Liver (tissue), 3 donors: ENCODE measurements at regions not wholly inside any gene's neighbourhood (a gene's known extent, or its start where the extent isn't known, plus 50 kb on each side); places are given as distances from the start of the nearest gene placed in this dataset.

ENCODE experiments used
- EGR1 ChIP-seq, 2 donors: IDR thresholded peaks; 2 replicates each; pipeline ENCODE4 v1.6.1; 2016 to 2018; ENCODE audit warnings: antibody characterized with exemption in 2 of 2, low read depth in 2 of 2
- GABPA ChIP-seq, 2 donors: IDR thresholded peaks in 1 of 2; conservative IDR thresholded peaks in 1 of 2; 2 replicates each; pipeline ENCODE4 v1.6.1; 2016; ENCODE audit warnings: antibody characterized with exemption in 2 of 2, mild to moderate bottlenecking in 1 of 2, moderate library complexity in 1 of 2
- JUND ChIP-seq, 2 donors: IDR thresholded peaks; 2 replicates each; pipeline ENCODE4 v1.6.1; 2016; ENCODE audit warnings: antibody characterized with exemption in 2 of 2
- SP1 ChIP-seq: IDR thresholded peaks from 2 replicates; pipeline ENCODE4 v1.6.1; 2018; ENCODE audit warnings: antibody characterized with exemption, mild to moderate bottlenecking
- TAF1 ChIP-seq: conservative IDR thresholded peaks from 2 replicates; pipeline ENCODE4 v1.6.1; 2016; ENCODE audit warnings: antibody characterized with exemption, mild to moderate bottlenecking
- TF ChIP-seq, protein P1 (sequence below): IDR thresholded peaks from 2 replicates; pipeline ENCODE4 v1.6.1; 2016; ENCODE audit warnings: antibody characterized with exemption
- TF ChIP-seq, protein P2 (sequence below): fragments of 150-350 bp; IDR thresholded peaks from 2 replicates; pipeline ENCODE4 v1.5.1; 2017; ENCODE audit warnings: improper control_type of control experiment, low read depth, low read length; ENCODE audit not compliant: missing input control
- TF ChIP-seq, protein P3 (sequence below): IDR thresholded peaks from 2 replicates; pipeline ENCODE4 v1.6.1; 2016; ENCODE audit warnings: antibody characterized with exemption
- TF ChIP-seq, protein P4 (sequence below): IDR thresholded peaks from 2 replicates; pipeline ENCODE4 v1.6.1; 2016; ENCODE audit warnings: antibody characterized with exemption, mild to moderate bottlenecking
- donor health status: healthy.
- donor health status: healthy.

DNA sequence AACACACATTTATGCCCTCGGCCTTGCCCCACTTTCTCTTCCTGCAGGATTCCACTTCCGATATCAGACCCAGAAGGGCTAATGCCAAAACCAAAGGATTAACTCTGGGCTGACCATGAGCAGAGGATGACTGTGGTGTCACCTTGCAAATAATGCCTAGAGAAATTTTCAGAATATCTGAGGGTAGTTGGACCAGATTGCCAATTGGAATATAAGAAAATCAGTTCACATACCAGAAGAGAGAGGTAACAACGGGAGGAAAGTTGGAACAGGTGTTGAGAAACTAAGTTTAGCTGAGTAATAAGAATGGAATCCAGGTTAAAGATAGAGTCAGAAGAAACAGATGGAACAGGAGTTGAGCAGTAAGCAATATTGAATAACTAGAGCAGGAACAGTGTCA lies 232.7 kb upstream of the UBE2E3 start:
- TF ChIP-seq SP1 (no peak), GABPA (IDR thresholded peaks at IDR 0.05 in 1 of 2, conservative IDR thresholded peaks at IDR 0.05 in 1 of 2) (no peak), JUND (IDR thresholded peaks at IDR 0.05) (no peak), EGR1 (IDR thresholded peaks at IDR 0.05; ENCODE audit: low read depth in 2 of 2) (no peak), TAF1 (no peak)
- TF ChIP-seq, protein P1, sequence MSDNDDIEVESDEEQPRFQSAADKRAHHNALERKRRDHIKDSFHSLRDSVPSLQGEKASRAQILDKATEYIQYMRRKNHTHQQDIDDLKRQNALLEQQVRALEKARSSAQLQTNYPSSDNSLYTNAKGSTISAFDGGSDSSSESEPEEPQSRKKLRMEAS: no peak
- TF ChIP-seq, protein P2, sequence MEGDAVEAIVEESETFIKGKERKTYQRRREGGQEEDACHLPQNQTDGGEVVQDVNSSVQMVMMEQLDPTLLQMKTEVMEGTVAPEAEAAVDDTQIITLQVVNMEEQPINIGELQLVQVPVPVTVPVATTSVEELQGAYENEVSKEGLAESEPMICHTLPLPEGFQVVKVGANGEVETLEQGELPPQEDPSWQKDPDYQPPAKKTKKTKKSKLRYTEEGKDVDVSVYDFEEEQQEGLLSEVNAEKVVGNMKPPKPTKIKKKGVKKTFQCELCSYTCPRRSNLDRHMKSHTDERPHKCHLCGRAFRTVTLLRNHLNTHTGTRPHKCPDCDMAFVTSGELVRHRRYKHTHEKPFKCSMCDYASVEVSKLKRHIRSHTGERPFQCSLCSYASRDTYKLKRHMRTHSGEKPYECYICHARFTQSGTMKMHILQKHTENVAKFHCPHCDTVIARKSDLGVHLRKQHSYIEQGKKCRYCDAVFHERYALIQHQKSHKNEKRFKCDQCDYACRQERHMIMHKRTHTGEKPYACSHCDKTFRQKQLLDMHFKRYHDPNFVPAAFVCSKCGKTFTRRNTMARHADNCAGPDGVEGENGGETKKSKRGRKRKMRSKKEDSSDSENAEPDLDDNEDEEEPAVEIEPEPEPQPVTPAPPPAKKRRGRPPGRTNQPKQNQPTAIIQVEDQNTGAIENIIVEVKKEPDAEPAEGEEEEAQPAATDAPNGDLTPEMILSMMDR: no peak
- TF ChIP-seq, protein P3, sequence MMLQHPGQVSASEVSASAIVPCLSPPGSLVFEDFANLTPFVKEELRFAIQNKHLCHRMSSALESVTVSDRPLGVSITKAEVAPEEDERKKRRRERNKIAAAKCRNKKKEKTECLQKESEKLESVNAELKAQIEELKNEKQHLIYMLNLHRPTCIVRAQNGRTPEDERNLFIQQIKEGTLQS: no peak
- TF ChIP-seq, protein P4, sequence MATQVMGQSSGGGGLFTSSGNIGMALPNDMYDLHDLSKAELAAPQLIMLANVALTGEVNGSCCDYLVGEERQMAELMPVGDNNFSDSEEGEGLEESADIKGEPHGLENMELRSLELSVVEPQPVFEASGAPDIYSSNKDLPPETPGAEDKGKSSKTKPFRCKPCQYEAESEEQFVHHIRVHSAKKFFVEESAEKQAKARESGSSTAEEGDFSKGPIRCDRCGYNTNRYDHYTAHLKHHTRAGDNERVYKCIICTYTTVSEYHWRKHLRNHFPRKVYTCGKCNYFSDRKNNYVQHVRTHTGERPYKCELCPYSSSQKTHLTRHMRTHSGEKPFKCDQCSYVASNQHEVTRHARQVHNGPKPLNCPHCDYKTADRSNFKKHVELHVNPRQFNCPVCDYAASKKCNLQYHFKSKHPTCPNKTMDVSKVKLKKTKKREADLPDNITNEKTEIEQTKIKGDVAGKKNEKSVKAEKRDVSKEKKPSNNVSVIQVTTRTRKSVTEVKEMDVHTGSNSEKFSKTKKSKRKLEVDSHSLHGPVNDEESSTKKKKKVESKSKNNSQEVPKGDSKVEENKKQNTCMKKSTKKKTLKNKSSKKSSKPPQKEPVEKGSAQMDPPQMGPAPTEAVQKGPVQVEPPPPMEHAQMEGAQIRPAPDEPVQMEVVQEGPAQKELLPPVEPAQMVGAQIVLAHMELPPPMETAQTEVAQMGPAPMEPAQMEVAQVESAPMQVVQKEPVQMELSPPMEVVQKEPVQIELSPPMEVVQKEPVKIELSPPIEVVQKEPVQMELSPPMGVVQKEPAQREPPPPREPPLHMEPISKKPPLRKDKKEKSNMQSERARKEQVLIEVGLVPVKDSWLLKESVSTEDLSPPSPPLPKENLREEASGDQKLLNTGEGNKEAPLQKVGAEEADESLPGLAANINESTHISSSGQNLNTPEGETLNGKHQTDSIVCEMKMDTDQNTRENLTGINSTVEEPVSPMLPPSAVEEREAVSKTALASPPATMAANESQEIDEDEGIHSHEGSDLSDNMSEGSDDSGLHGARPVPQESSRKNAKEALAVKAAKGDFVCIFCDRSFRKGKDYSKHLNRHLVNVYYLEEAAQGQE: no peak
